MCF 10A (cell line): ENCODE measurements at regions not wholly inside any gene's neighbourhood (a gene's known extent, or its start where the extent isn't known, plus 50 kb on each side); places are given as distances from the start of the nearest gene placed in this dataset.
A peak's percentile ranks its signal among the peaks of the same experiment; 100 is the strongest.

Experiments
- BruUV-seq: library from RNA; stranded (reverse); fragments of 400-500 nt; replicated peaks from 2 replicates; lab custom pipeline; 2021; lab: Mats Ljungman, UMichigan
- CTCF ChIA-PET: fragments of 300-600 bp; sonication (Branson Sonifier 250); formaldehyde crosslinking; extraction: SDS; loops from one replicate; lab custom pipeline; 2021; ENCODE audit warnings: antibody characterized with exemption, inconsistent platforms; lab: Yijun Ruan, JAX
- POLR2A ChIA-PET: fragments of 300-600, 350-650 bp; sonication (Branson Sonifier 250); formaldehyde crosslinking; extraction: SDS; loops from one replicate; lab custom pipeline; 2020; ENCODE audit warnings: antibody characterized with exemption, inconsistent platforms; lab: Yijun Ruan, JAX
- DNase-seq: peaks from one replicate; pipeline ENCODE4 v3.0.0-alpha.2; 2018; ENCODE audit not compliant: unreplicated experiment
- H3K27ac Mint-ChIP-seq: one replicate; pipeline ENCODE4 v1.8.0; 2022; ENCODE audit warnings: mild to moderate bottlenecking, low read depth, mixed read lengths; ENCODE audit not compliant: unreplicated experiment
- H3K27me3 Mint-ChIP-seq: one replicate; pipeline ENCODE4 v1.8.0; 2022; ENCODE audit warnings: mixed read lengths; ENCODE audit not compliant: insufficient read depth, unreplicated experiment
- H3K36me3 Mint-ChIP-seq: one replicate; pipeline ENCODE4 v1.8.0; 2022; ENCODE audit warnings: mild to moderate bottlenecking, moderate library complexity, mixed read lengths; ENCODE audit not compliant: insufficient read depth, unreplicated experiment
- H3K4me1 Mint-ChIP-seq: one replicate; pipeline ENCODE4 v1.8.0; 2022; ENCODE audit warnings: mixed read lengths; ENCODE audit not compliant: insufficient read depth, unreplicated experiment
- H3K4me3 Mint-ChIP-seq: one replicate; pipeline ENCODE4 v1.8.0; 2022; ENCODE audit warnings: mild to moderate bottlenecking, moderate library complexity, mixed read lengths; ENCODE audit not compliant: unreplicated experiment
- H3K9me3 Mint-ChIP-seq: one replicate; pipeline ENCODE4 v1.8.0; 2022; ENCODE audit warnings: mixed read lengths; ENCODE audit not compliant: unreplicated experiment
- CTCF ChIP-seq: fragments of 200-600 bp; IDR thresholded peaks from one replicate; pipeline ENCODE4 v1.8.0; 2022; ENCODE audit warnings: antibody characterized with exemption, mild to moderate bottlenecking; ENCODE audit not compliant: unreplicated experiment
- intact Hi-C: fragments of 100-400 bp; cut with micrococcal nuclease; formaldehyde crosslinking; loops from 2 replicates; pipeline ENCODE4 v1.14.1; 2022

DNA sequence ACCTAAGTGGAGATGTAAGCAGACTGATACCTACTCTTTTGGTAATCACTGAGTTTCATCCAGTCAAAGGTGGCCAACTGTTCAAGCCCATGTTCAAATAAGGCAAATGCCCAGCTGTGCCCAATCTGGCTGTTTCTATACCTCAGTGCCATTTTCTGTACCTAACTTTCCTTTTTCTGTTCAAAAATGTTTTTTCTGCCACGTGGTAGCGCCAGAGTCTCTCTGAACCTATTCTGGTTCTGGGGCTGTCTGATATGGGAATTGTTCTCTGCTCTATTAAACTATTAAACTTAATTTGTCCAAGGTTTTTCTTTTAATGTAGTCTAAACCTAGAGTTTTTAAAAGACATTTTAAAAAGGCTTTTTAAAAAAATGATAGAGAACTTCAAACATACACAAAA lies 391.2 kb downstream of the NOVA1 start:
- Mint-ChIP-seq H3K9me3 (peaks cover 5% of the 10 kb centered on the region), H3K27me3 (peaks cover 34% of the 10 kb centered on the region), H3K4me3 (no peak overlapping the region), H3K27ac (no peak overlapping the region), H3K36me3 (no peaks in the 10 kb centered on the region), H3K4me1 (no peaks in the 10 kb centered on the region)
- ChIA-PET POLR2A (no interaction called here), CTCF (no interaction called here)
- no peak for DNase-seq
- intact Hi-C loops, result no loop called here
- no peak for TF ChIP-seq CTCF
- no TSS peak for BruUV-seq

GRCh38 chr14:26204728-26205479 lies 392.9 kb downstream of the NOVA1 start:
- Mint-ChIP-seq H3K9me3 (peaks cover 6% of the 10 kb centered on the region), H3K4me3 (no peak overlapping the region), H3K36me3 (no peaks in the 10 kb centered on the region), H3K4me1 (no peaks in the 10 kb centered on the region), H3K27ac (no peak overlapping the region), H3K27me3 (peaks cover 23% of the 10 kb centered on the region)
- BruUV-seq, result no TSS peak
- CTCF ChIA-PET, result interaction anchor here (0.5 to 0.7 kb wide), 2 partner anchors 42 to 452 kb away, joined by 3 to 4 read pairs; no protein-coding TSS in a partner anchor
- TF ChIP-seq CTCF, result no peak
- DNase-seq, result no peak
- intact Hi-C loops, result no loop called here
- POLR2A ChIA-PET, result no interaction called here

DNA sequence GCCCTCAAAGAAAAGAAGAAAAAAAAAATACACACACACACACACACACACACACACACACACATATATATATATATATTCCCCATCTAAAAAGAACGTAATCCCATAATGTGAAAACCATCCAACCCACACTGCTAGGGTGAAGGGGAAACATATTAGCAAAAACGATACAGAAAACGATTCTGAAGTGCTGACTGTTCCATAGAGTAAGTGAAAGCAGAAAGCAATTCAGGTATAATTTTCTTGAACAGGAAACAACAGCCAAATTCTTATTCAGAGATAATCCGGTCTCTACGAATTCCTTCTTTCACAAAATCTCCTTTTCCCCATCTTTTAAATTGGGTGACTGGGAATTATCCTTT lies 393.5 kb downstream of the NOVA1 start:
- BruUV-seq, result no TSS peak
- H3K27me3 Mint-ChIP-seq, result peaks cover 23% of the 10 kb centered on the region
- no peak overlapping the region for H3K4me3 Mint-ChIP-seq
- H3K9me3 Mint-ChIP-seq, result peaks cover 7% of the 10 kb centered on the region
- no peaks in the 10 kb centered on the region for H3K4me1 Mint-ChIP-seq
- no peak for TF ChIP-seq CTCF
- intact Hi-C loops, result no loop called here
- H3K27ac Mint-ChIP-seq, result no peak overlapping the region
- no peaks in the 10 kb centered on the region for H3K36me3 Mint-ChIP-seq
- DNase-seq, result no peak
- ChIA-PET CTCF (no interaction called here), POLR2A (no interaction called here)

- TF ChIP-seq CTCF, result no peak
- Mint-ChIP-seq H3K4me3 (no peak overlapping the region), H3K9me3 (peaks cover 7% of the 10 kb centered on the region), H3K27ac (no peak overlapping the region), H3K27me3 (no peaks in the 10 kb centered on the region), H3K36me3 (no peaks in the 10 kb centered on the region), H3K4me1 (no peaks in the 10 kb centered on the region)
- ChIA-PET POLR2A (interaction anchor here (0.9 kb wide), 1 partner anchor 24 kb away, joined by 3 read pairs; no protein-coding TSS in a partner anchor), CTCF (no interaction called here)
- BruUV-seq, result no TSS peak
- peak; percentile 0 for DNase-seq
- intact Hi-C loops, result no loop called here
Measured at GRCh38 chr14:26200687-26201086, 397.1 kb downstream of the NOVA1 start.
